ENCODE measurements at regions not wholly inside any gene's neighbourhood (a gene's known extent, or its start where the extent isn't known, plus 50 kb on each side); places are given as distances from the start of the nearest gene placed in this dataset.

DNA sequence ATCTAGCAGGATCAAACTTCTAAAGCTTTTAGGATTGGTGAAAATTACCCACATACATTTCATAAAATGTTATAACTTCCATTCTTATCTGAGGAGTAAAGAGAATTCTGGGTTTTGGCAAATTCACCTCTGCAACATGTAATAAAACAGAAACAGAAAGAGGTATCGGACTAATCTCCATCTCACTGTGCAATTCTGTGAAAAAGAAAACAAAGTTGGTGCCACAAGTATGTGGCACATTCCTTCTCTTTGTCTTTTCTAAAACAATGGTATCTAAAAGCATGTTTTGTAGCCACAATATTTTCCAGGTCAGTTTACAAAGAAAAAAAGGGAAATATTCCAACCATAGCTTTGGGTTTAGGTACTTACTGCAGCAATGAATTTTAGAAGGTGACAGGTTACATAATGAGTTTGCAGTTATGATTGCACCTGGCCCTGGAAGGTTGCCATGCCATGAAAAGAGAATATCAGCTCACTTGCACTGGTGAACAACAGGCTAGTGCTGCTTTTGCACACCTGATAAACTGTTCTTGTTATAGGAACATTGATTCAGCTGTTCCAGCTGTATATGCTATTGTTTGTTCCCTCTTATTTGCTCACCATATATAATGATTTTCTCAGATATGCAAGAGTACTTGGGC lies 491.3 kb upstream of the MEF2C start:
- BruUV-seq (replicated peaks), result no TSS peak
- Histone ChIP-seq H3K9me3 (ENCODE audit: control insufficient read depth, insufficient read depth, low read depth, low read length) (no peaks in the 10 kb centered on the region), H3K4me3 (ENCODE audit: low read depth in 2 of 2, low read length in 2 of 2) (no peak overlapping the region), H3K36me3 (ENCODE audit: control insufficient read depth, insufficient read depth, low read length) (no peaks in the 10 kb centered on the region), H3K27ac (ENCODE audit: low read length) (no peak overlapping the region), H3K27me3 (ENCODE audit: control insufficient read depth, insufficient read depth, low read length) (no peaks in the 10 kb centered on the region), H3K4me1 (ENCODE audit: control insufficient read depth, insufficient read depth, low read length) (no peaks in the 10 kb centered on the region; the same call in 1 of the 2 replicates)
- TF ChIP-seq, protein P1, sequence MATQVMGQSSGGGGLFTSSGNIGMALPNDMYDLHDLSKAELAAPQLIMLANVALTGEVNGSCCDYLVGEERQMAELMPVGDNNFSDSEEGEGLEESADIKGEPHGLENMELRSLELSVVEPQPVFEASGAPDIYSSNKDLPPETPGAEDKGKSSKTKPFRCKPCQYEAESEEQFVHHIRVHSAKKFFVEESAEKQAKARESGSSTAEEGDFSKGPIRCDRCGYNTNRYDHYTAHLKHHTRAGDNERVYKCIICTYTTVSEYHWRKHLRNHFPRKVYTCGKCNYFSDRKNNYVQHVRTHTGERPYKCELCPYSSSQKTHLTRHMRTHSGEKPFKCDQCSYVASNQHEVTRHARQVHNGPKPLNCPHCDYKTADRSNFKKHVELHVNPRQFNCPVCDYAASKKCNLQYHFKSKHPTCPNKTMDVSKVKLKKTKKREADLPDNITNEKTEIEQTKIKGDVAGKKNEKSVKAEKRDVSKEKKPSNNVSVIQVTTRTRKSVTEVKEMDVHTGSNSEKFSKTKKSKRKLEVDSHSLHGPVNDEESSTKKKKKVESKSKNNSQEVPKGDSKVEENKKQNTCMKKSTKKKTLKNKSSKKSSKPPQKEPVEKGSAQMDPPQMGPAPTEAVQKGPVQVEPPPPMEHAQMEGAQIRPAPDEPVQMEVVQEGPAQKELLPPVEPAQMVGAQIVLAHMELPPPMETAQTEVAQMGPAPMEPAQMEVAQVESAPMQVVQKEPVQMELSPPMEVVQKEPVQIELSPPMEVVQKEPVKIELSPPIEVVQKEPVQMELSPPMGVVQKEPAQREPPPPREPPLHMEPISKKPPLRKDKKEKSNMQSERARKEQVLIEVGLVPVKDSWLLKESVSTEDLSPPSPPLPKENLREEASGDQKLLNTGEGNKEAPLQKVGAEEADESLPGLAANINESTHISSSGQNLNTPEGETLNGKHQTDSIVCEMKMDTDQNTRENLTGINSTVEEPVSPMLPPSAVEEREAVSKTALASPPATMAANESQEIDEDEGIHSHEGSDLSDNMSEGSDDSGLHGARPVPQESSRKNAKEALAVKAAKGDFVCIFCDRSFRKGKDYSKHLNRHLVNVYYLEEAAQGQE (IDR thresholded peaks at IDR 0.05; ENCODE audit: insufficient read depth in 1 of 2, low read depth in 2 of 2, low read length in 1 of 2), result no peak
- TF ChIP-seq CTCF (IDR thresholded peaks at IDR 0.05), result no peak
- no peak for TF ChIP-seq TCF7L2 (IDR thresholded peaks at IDR 0.05; ENCODE audit: low read depth, low read length)
- TF ChIP-seq POLR2AphosphoS5 (IDR thresholded peaks at IDR 0.05; ENCODE audit: low read depth, low read length), result no peak
- ATAC-seq, result no peak
- ChIA-PET CTCF (no interaction called here), POLR2A (no interaction called here)
- in situ Hi-C loops (cut with HindIII; ENCODE audit: low pct_unique_long_range_greater_than_20kb, low sequenced_read_pairs), result no loop called here
- no peak for DNase-seq (ENCODE audit: low read depth, low spot score)
- intact Hi-C loops (cut with micrococcal nuclease; ENCODE audit: unreplicated experiment), result no loop called here

- ATAC-seq, result no peak
- Histone ChIP-seq H3K27me3 (ENCODE audit: control insufficient read depth, insufficient read depth, low read length) (no peaks in the 10 kb centered on the region), H3K36me3 (ENCODE audit: control insufficient read depth, insufficient read depth, low read length) (no peaks in the 10 kb centered on the region), H3K4me3 (ENCODE audit: low read depth in 2 of 2, low read length in 2 of 2) (no peak overlapping the region), H3K27ac (ENCODE audit: low read length) (no peak overlapping the region), H3K9me3 (ENCODE audit: control insufficient read depth, insufficient read depth, low read depth, low read length) (no peaks in the 10 kb centered on the region), H3K4me1 (ENCODE audit: control insufficient read depth, insufficient read depth, low read length) (no peaks in the 10 kb centered on the region; the same call in 1 of the 2 replicates)
- in situ Hi-C loops (cut with HindIII; ENCODE audit: low pct_unique_long_range_greater_than_20kb, low sequenced_read_pairs) (no loop called here), intact Hi-C loops (cut with micrococcal nuclease; ENCODE audit: unreplicated experiment) (no loop called here)
- DNase-seq (ENCODE audit: low read depth, low spot score), result no peak
- TF ChIP-seq CTCF (IDR thresholded peaks at IDR 0.05) (no peak), SIN3A (IDR thresholded peaks at IDR 0.05; ENCODE audit: borderline replicate concordance, insufficient read depth, low read depth, low read length) (no peak), POLR2AphosphoS5 (IDR thresholded peaks at IDR 0.05; ENCODE audit: low read depth, low read length) (no peak), TCF7L2 (IDR thresholded peaks at IDR 0.05; ENCODE audit: low read depth, low read length) (no peak)
- TF ChIP-seq, protein P1 (IDR thresholded peaks at IDR 0.05; ENCODE audit: insufficient read depth in 1 of 2, low read depth in 2 of 2, low read length in 1 of 2), result no peak
- no TSS peak for BruUV-seq (replicated peaks)
- ChIA-PET CTCF (no interaction called here), POLR2A (no interaction called here)
Observed at GRCh38 chr5:89372176-89372575, 489.2 kb upstream of the MEF2C start.
